DOHH2 (cell line): ENCODE measurements at regions not wholly inside any gene's neighbourhood (a gene's known extent, or its start where the extent isn't known, plus 50 kb on each side); places are given as distances from the start of the nearest gene placed in this dataset.

Source experiments
- EZH2phosphoT487 ChIP-seq: fragments of 200-600 bp; sonication (generic); IDR thresholded peaks from 2 replicates; pipeline ENCODE4 v1.6.1; 2017; ENCODE audit warnings: borderline replicate concordance, mild to moderate bottlenecking, antibody characterized with exemption, low read length, moderate library complexity, mixed read lengths
- TF ChIP-seq, protein P1 (sequence below): fragments of 200-600 bp; sonication (generic); IDR thresholded peaks from one replicate; pipeline ENCODE4 v1.5.1; 2014; ENCODE audit warnings: antibody characterized with exemption, mild to moderate bottlenecking, low read depth, low read length; ENCODE audit not compliant: poor library complexity, severe bottlenecking

DNA sequence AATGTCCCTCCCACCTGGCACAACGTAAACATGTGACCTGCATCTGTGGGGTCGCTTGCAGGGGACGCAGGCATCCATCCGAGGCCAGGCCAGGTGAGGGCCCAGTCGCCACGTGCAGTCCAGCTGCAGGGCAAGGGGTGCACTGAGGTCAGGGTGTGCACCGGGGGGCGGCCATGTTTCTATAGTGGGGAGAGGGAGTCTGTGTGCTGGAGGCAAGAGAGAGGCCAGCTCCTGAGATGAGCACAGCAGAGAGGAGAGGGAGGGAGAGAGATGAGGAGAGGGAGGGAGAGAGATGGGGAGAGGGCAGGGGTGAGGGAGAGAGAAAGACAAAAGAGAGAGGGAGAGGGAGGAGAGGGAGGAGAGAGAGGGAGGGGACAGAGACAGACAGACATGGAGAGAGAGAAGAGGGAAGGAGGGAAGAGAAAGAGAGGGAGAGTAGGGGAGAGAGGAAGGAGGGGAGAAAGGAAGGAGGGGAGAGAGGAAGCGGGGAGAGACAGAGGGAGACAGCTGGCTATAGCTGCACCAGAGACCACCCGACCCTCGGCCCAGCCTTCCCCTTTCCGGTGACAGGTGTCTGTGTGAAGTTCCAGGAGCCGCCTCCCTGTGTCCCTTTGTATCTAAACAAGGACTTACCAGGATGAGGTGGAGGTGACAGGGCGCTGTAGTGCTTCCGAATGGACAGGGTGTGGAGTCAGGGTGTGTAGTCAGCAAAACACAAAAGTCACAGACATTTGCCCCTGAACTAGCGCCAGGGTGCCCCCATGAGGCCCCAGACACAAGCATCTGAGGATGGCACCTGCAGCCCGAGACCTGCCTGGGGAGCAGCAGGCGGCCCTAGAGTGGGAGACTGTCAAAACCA lies 68.7 kb downstream of the ADRA2C start:
- no peak for TF ChIP-seq EZH2phosphoT487
- TF ChIP-seq, protein P1, sequence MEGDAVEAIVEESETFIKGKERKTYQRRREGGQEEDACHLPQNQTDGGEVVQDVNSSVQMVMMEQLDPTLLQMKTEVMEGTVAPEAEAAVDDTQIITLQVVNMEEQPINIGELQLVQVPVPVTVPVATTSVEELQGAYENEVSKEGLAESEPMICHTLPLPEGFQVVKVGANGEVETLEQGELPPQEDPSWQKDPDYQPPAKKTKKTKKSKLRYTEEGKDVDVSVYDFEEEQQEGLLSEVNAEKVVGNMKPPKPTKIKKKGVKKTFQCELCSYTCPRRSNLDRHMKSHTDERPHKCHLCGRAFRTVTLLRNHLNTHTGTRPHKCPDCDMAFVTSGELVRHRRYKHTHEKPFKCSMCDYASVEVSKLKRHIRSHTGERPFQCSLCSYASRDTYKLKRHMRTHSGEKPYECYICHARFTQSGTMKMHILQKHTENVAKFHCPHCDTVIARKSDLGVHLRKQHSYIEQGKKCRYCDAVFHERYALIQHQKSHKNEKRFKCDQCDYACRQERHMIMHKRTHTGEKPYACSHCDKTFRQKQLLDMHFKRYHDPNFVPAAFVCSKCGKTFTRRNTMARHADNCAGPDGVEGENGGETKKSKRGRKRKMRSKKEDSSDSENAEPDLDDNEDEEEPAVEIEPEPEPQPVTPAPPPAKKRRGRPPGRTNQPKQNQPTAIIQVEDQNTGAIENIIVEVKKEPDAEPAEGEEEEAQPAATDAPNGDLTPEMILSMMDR, result peak; percentile 23
